ENCODE measurements at regions not wholly inside any gene's neighbourhood (a gene's known extent, or its start where the extent isn't known, plus 50 kb on each side); places are given as distances from the start of the nearest gene placed in this dataset.

DNA sequence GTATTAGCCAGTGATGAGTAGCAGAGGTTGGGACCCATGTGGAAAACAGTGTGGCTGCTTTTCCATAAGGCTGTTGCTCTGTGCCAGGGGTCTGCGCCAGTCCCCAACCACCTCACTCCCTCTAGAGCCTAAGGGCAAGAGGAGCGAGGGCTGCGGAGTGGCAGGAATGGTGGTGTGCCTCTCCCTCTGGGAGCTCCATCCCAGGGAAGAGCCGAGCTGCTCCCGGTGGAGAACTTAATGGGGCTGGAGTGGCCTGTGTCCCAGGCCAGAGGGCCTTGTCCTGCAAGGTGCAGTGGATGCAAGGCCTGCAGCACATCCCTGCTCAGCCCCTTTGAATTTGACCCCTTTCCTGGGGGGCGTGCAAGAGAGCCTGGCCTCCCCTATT is 105.4 kb upstream of the GRXCR1 start:
- no peaks in the 10 kb centered on the region for H4K20me1 ChIP-seq (ENCODE audit: insufficient read depth, low read length)
- ChIA-PET CTCF (ENCODE audit: unreplicated experiment) (no interaction called here), POLR2A (interaction anchor here (0.6 kb wide), 1 partner anchor 558 kb away, joined by 3 read pairs; no protein-coding TSS in a partner anchor)
- H3K9me2 ChIP-seq (ENCODE audit: insufficient read depth, low read length): no peaks in the 10 kb centered on the region
- no peak overlapping the region for H3K4me3 ChIP-seq (ENCODE audit: low read depth, low read length, poor library complexity, severe bottlenecking)
- no peaks in the 10 kb centered on the region for H3K9me3 ChIP-seq (ENCODE audit: low read length)
- intact Hi-C loops (cut with micrococcal nuclease; ENCODE audit: unreplicated experiment): no loop called here
- H3K36me3 ChIP-seq (ENCODE audit: insufficient read depth, low read length): no peaks in the 10 kb centered on the region
- H3K79me2 ChIP-seq (ENCODE audit: insufficient read depth, low read depth, low read length): no peaks in the 10 kb centered on the region
- no peak overlapping the region for H3K27ac ChIP-seq (ENCODE audit: low read depth, low read length, poor library complexity, severe bottlenecking)
- TF ChIP-seq EZH2phosphoT487 (IDR thresholded peaks at IDR 0.05; ENCODE audit: borderline replicate concordance, low read depth, low read length): no peak
- TF ChIP-seq, protein P1, sequence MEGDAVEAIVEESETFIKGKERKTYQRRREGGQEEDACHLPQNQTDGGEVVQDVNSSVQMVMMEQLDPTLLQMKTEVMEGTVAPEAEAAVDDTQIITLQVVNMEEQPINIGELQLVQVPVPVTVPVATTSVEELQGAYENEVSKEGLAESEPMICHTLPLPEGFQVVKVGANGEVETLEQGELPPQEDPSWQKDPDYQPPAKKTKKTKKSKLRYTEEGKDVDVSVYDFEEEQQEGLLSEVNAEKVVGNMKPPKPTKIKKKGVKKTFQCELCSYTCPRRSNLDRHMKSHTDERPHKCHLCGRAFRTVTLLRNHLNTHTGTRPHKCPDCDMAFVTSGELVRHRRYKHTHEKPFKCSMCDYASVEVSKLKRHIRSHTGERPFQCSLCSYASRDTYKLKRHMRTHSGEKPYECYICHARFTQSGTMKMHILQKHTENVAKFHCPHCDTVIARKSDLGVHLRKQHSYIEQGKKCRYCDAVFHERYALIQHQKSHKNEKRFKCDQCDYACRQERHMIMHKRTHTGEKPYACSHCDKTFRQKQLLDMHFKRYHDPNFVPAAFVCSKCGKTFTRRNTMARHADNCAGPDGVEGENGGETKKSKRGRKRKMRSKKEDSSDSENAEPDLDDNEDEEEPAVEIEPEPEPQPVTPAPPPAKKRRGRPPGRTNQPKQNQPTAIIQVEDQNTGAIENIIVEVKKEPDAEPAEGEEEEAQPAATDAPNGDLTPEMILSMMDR (conservative IDR thresholded peaks at IDR 0.05; ENCODE audit: low read length): no peak
- H2AFZ ChIP-seq (ENCODE audit: low read length): no peak overlapping the region
- H3K4me2 ChIP-seq (ENCODE audit: low read length): no peak overlapping the region
- DNase-seq (ENCODE audit: low spot score): no peak
- no TSS peak for BruUV-seq (replicated peaks)
- no peaks in the 10 kb centered on the region for H3K4me1 ChIP-seq (ENCODE audit: insufficient read depth, low read length, poor library complexity, severe bottlenecking)

DNA sequence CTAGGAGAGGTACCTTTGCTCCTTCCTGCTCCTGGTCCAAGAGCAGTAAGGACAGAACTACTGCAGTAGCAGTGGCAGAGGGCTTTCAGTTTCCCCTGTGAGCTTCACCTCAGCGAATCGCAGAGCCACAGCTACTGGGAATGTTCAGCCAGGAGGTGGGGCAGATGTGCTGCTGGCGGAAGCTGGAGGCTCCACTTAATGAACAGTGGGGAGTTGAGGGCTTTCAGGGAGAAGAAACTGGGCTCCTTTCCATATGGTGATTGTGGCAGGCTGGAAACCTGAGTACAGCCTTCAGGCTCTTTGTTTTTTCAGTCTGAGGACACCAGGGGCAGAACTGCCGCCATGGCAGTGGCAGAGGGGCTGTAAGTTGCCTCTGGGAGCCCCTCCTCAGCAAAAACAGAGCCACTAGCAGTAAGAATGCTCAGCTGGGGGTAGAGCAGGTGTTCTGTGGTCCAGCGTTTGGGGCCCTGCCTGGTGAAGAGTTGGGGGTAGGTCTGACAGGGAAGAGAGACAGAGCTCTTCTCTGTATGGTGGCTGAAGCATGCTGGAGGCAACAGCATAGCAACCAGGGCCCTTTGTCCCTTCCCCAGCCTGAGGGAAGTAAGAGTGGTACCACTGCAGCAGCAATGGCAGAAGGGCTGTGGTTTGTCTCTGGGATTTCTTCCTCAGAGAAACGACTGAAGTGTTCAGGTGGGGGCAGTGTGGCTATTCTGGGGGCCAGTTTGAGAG is 106.0 kb upstream of the GRXCR1 start:
- H3K4me3 ChIP-seq (ENCODE audit: low read depth, low read length, poor library complexity, severe bottlenecking): no peak overlapping the region
- ChIA-PET CTCF (ENCODE audit: unreplicated experiment) (no interaction called here), POLR2A (no interaction called here)
- H3K4me2 ChIP-seq (ENCODE audit: low read length): no peak overlapping the region
- no peaks in the 10 kb centered on the region for H3K4me1 ChIP-seq (ENCODE audit: insufficient read depth, low read length, poor library complexity, severe bottlenecking)
- no peaks in the 10 kb centered on the region for H3K9me3 ChIP-seq (ENCODE audit: low read length)
- no TSS peak for BruUV-seq (replicated peaks)
- no peaks in the 10 kb centered on the region for H3K36me3 ChIP-seq (ENCODE audit: insufficient read depth, low read length)
- no peaks in the 10 kb centered on the region for H3K79me2 ChIP-seq (ENCODE audit: insufficient read depth, low read depth, low read length)
- H3K9me2 ChIP-seq (ENCODE audit: insufficient read depth, low read length): no peaks in the 10 kb centered on the region
- intact Hi-C loops (cut with micrococcal nuclease; ENCODE audit: unreplicated experiment): no loop called here
- no peaks in the 10 kb centered on the region for H4K20me1 ChIP-seq (ENCODE audit: insufficient read depth, low read length)
- H3K27ac ChIP-seq (ENCODE audit: low read depth, low read length, poor library complexity, severe bottlenecking): no peak overlapping the region
- no peak overlapping the region for H2AFZ ChIP-seq (ENCODE audit: low read length)
- TF ChIP-seq, protein P1 (conservative IDR thresholded peaks at IDR 0.05; ENCODE audit: low read length): no peak
- no peak for TF ChIP-seq EZH2phosphoT487 (IDR thresholded peaks at IDR 0.05; ENCODE audit: borderline replicate concordance, low read depth, low read length)
- DNase-seq (ENCODE audit: low spot score): no peak

DNA sequence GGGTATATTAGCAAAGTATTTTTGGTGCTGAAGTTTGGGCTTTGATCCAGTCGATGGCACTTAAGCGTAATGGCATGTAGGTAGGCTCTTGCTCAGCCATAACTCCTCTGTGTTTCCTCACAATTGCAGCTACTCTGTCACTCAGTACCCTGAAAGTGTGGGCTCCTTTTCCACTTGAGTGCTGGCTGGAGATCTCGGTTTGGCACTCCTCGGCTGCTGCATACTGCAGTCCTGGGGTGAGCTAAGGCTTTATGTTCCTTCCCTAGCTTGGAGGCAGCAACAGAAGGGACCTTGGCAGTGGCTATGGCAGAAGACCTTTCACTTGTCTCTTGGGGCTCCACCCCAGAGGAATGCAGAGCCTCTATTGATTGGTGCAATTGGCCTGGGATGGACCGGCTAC is 106.7 kb upstream of the GRXCR1 start:
- POLR2A ChIA-PET: no interaction called here

More for the DNA sequence above, 106.7 kb upstream of the GRXCR1 start:
- TF ChIP-seq EZH2phosphoT487 (IDR thresholded peaks at IDR 0.05; ENCODE audit: borderline replicate concordance, low read depth, low read length): no peak
- TF ChIP-seq, protein P1 (conservative IDR thresholded peaks at IDR 0.05; ENCODE audit: low read length): no peak
- Histone ChIP-seq H4K20me1 (ENCODE audit: insufficient read depth, low read length) (no peaks in the 10 kb centered on the region), H3K36me3 (ENCODE audit: insufficient read depth, low read length) (no peaks in the 10 kb centered on the region), H3K27ac (ENCODE audit: low read depth, low read length, poor library complexity, severe bottlenecking) (no peak overlapping the region), H3K9me3 (ENCODE audit: low read length) (no peaks in the 10 kb centered on the region), H3K4me3 (ENCODE audit: low read depth, low read length, poor library complexity, severe bottlenecking) (no peak overlapping the region), H3K4me1 (ENCODE audit: insufficient read depth, low read length, poor library complexity, severe bottlenecking) (no peaks in the 10 kb centered on the region), H3K4me2 (ENCODE audit: low read length) (no peak overlapping the region), H3K9me2 (ENCODE audit: insufficient read depth, low read length) (no peaks in the 10 kb centered on the region), H3K79me2 (ENCODE audit: insufficient read depth, low read depth, low read length) (no peaks in the 10 kb centered on the region), H2AFZ (ENCODE audit: low read length) (no peak overlapping the region)
- DNase-seq (ENCODE audit: low spot score): no peak
- CTCF ChIA-PET (ENCODE audit: unreplicated experiment): no interaction called here
- intact Hi-C loops (cut with micrococcal nuclease; ENCODE audit: unreplicated experiment): no loop called here
- BruUV-seq (replicated peaks): no TSS peak
